RWPE1 (cell line): ENCODE measurements at regions not wholly inside any gene's neighbourhood (a gene's known extent, or its start where the extent isn't known, plus 50 kb on each side); places are given as distances from the start of the nearest gene placed in this dataset.

Source experiments
- CTCF ChIA-PET: fragments of 350-600 bp; sonication (Branson Sonifier 250); formaldehyde crosslinking; extraction: SDS; loops from one replicate; lab custom pipeline; 2021; lab: Yijun Ruan, JAX
- POLR2A ChIA-PET: fragments of 400-600 bp; formaldehyde crosslinking; extraction: SDS; loops from one replicate; lab custom pipeline; 2020; ENCODE audit warnings: antibody characterized with exemption; ENCODE audit not compliant: low non-redundant PET; lab: Yijun Ruan, JAX
- DNase-seq: peaks from one replicate; pipeline ENCODE4 v3.0.0; 2012; ENCODE audit warnings: low spot score
- H3K27ac ChIP-seq: fragments of 450-650 bp; 2 replicates; pipeline ENCODE4 v1.5.1; 2017
- TF ChIP-seq, protein P1 (sequence below): fragments of 450-650 bp; conservative IDR thresholded peaks from 2 replicates; pipeline ENCODE4 v1.5.1; 2017; ENCODE audit warnings: low read depth, mild to moderate bottlenecking

DNA sequence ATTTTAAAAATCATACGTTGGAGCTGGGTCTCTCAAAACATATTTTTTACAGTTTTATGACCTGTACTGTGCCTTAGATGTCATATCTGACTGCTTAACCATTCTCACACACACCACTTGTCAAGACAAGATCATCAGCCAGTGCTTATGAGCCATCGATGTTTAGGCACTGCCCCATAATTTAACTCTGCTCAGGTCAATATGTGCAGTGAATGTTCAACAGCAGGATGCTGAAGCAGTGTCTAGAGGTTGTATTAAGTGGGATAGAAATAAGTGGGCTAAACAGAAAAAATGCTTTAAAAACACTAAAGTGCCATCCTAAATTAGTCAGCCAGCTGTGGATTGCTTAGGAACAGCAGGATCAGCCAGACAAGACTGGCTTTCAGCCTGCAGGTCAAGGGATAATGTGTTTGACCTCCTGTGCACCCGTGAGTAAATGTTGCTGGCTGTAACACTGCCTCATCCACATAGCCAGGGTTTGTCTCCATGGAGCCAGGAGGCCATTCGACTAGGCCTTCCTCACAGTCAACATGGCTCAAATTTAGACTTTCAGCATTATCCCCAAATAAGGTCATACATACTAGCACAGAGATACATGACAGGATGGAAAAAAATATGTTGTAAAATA is 139.0 kb upstream of the NXPH2 start:
- no peak for DNase-seq
- no peak overlapping the region for H3K27ac ChIP-seq
- ChIA-PET CTCF (no interaction called here), POLR2A (no interaction called here)
- TF ChIP-seq, protein P1, sequence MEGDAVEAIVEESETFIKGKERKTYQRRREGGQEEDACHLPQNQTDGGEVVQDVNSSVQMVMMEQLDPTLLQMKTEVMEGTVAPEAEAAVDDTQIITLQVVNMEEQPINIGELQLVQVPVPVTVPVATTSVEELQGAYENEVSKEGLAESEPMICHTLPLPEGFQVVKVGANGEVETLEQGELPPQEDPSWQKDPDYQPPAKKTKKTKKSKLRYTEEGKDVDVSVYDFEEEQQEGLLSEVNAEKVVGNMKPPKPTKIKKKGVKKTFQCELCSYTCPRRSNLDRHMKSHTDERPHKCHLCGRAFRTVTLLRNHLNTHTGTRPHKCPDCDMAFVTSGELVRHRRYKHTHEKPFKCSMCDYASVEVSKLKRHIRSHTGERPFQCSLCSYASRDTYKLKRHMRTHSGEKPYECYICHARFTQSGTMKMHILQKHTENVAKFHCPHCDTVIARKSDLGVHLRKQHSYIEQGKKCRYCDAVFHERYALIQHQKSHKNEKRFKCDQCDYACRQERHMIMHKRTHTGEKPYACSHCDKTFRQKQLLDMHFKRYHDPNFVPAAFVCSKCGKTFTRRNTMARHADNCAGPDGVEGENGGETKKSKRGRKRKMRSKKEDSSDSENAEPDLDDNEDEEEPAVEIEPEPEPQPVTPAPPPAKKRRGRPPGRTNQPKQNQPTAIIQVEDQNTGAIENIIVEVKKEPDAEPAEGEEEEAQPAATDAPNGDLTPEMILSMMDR = no peak

DNA sequence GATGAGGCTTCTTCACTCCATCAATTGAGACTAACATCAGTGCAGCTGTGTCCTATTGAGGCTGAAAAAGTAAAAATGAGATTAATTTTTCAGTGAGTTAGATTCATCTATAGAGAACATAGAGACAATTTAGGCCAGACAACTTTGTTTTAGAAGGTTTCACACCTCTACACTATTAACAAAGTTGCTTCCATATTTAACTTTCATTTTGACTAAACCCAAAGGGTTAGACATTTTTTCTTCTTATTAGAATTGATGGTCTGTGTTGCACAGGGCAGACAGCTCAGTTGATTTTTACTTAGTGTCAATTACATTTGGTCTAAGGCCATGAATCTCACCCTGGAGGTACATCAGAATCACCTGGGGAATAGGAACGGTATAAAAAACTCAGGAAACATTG is 130.2 kb upstream of the NXPH2 start:
- no peak for DNase-seq
- POLR2A ChIA-PET = no interaction called here
- CTCF ChIA-PET = no interaction called here
- TF ChIP-seq, protein P1 = no peak
- H3K27ac ChIP-seq = no peak overlapping the region

DNA sequence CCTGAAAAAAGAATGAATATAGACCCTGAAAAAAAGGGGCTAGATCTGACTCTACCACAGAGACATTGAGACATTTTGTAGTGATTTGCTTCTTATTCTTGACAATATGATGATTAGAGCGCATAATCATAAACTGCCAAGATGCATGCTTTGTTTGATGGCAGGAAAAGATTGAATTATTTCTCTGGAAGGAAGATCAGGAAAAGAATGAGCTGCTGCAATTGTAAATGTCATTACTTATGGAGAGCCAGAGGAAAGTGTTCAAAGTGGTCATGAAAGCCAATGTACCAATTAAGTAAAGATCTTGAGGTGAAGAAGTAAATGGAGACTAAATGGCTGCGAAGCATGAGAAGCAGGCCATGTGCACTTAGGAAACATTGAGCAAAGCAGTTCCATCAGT is 126.4 kb upstream of the NXPH2 start:
- POLR2A ChIA-PET = no interaction called here
- CTCF ChIA-PET = no interaction called here
- DNase-seq = no peak
- TF ChIP-seq, protein P1 = no peak
- H3K27ac ChIP-seq = no peak overlapping the region

DNA sequence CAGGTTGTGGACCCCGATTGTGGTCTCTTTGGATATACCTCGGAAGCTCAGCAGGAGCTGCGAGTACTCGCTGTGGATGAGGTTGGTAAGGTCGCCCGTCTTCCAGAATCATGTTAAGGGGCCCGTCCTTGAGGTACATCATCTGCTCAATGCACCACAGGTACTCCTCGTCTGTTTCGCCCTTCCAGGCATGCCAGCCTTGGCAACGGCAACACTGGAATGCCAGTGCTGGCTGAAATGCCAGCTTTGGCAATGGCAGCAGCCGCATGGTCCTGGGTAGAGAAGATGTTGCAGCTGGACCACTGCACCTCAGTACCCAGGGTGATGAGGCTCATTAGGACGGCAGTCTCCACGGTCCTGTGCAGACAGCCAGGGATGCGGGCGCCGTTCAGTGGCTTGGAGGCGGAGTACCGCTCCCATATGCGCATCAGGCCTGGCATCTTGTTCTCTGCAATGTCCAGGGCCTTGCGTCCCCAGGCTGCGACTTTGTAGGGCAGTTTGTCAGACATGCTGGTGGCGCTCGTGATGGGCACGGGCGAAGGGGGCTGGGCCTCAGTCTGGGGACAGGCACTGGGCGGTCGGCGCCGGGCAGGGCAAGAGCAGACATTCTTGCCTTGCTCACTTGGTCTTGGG is 122.2 kb upstream of the NXPH2 start:
- TF ChIP-seq, protein P1 = no peak
- H3K27ac ChIP-seq = no peak overlapping the region
- ChIA-PET CTCF (interaction anchor here (0.7 kb wide), 1 partner anchor 1039 kb away, joined by 4 read pairs; no protein-coding TSS in a partner anchor), POLR2A (no interaction called here)
- DNase-seq = no peak

DNA sequence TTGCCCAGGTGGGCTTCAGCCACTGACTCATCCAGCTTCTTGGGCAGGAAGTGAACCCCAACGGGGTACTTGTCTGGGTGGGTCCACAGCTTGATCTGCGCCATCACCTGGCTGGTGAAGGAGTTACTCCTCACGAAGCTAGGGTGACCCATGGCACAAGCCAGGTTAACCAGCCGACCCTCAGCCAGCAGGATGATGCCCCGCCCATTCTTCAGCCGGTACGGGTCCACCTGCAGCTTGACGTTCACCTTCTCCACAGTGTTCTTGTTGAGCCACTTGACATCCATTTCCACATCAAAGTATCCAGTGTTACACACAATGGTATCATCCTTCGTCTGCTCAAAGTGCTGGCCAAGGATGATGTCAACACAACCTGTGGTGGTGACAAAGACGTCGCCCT is 121.3 kb upstream of the NXPH2 start:
- no peak for DNase-seq
- ChIA-PET POLR2A (no interaction called here), CTCF (interaction anchor here (0.7 kb wide), 1 partner anchor 1039 kb away, joined by 4 read pairs; no protein-coding TSS in a partner anchor)
- H3K27ac ChIP-seq = no peak overlapping the region
- TF ChIP-seq, protein P1 = no peak

- no peak overlapping the region for H3K27ac ChIP-seq
- no peak for DNase-seq
- ChIA-PET CTCF (interaction anchor here (0.7 kb wide), 1 partner anchor 983 kb away, joined by 3 read pairs; no protein-coding TSS in a partner anchor), POLR2A (no interaction called here)
- TF ChIP-seq, protein P1 = no peak
These were observed 118.7 kb upstream of the NXPH2 start for GRCh38 chr2:138898855-138899254.
